ENCODE measurements at regions not wholly inside any gene's neighbourhood (a gene's known extent, or its start where the extent isn't known, plus 50 kb on each side); places are given as distances from the start of the nearest gene placed in this dataset.

DNA sequence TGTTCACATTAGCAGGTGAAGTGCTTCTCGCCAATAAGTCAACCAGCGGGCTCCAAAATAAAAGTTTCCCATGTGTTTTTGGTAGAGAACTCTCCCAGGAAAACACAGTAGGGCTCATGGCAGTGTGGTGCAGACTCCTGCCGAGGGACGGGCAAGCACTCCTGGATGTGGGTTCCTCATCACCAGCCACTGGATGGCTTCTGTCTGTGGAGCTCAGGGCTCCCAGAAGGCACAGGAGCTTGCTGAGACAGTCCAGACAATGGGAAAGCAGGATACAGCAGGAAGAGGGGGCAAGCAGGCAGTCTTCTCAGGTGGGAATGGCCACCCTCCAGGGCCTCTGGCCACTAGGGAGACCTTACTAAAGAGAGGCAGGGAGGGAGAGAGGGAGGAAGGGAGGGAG lies 142.4 kb downstream of the HSD17B3 start:
- TF ChIP-seq CTCF (IDR thresholded peaks at IDR 0.05) (no peak), POLR2AphosphoS5 (IDR thresholded peaks at IDR 0.05) (no peak), EP300 (IDR thresholded peaks at IDR 0.05; ENCODE audit: low read depth) (no peak), POLR2A (IDR thresholded peaks at IDR 0.05) (no peak)
